ENCODE measurements at regions not wholly inside any gene's neighbourhood (a gene's known extent, or its start where the extent isn't known, plus 50 kb on each side); places are given as distances from the start of the nearest gene placed in this dataset.

DNA sequence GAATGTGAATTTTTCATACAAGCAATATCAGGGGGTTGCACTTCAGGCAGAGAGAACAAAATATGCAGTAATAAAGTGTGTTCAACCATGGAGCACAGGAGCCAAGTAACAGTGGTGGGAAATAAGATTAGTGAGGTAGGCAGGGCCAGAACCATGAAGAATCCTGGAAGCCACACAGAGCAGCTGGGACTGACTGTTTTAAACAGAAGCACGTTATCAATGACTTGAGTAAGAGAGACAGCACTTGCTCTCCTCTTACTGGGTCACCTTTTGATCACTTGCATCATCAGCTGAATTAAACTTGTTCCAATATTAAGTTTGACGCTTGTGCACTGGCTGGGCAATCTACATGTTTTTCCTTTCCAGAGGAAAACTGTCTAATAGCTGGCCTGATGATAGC, 238.5 kb downstream of the TBX18 start:
- Histone ChIP-seq H4K20me1 (ENCODE audit: insufficient read depth) (no peaks in the 10 kb centered on the region), H3K9me3 (no peaks in the 10 kb centered on the region), H3K4me1 (ENCODE audit: control insufficient read depth in 1 of 2, insufficient read depth in 2 of 2, low read depth in 1 of 2, low read length in 1 of 2) (0 out of 4 replicates have a peak, but pooled peaks cover 0 to 4% of the 10 kb centered on the region in 2 experiments), H3K4me2 (no peak overlapping the region), H3K79me2 (ENCODE audit: insufficient read depth) (no peaks in the 10 kb centered on the region), H3K9ac (no peak overlapping the region), H2AFZ (ENCODE audit: low read depth) (no peak overlapping the region), H3K27ac (ENCODE audit: low read depth in 2 of 2, low read length in 1 of 2) (no peak overlapping the region), H3K4me3 (ENCODE audit: low read depth in 2 of 2, low read length in 1 of 2) (no peak overlapping the region), H3K36me3 (replicated peaks in 1 of 2; ENCODE audit: control insufficient read depth in 1 of 2, insufficient read depth in 2 of 2, low read length in 1 of 2) (no peaks in the 10 kb centered on the region), H3F3A (replicated peaks; ENCODE audit: insufficient read depth) (no peaks in the 10 kb centered on the region), H3K27me3 (ENCODE audit: insufficient read depth) (no peaks in the 10 kb centered on the region), H3K9me2 (no peaks in the 10 kb centered on the region)
- ChIA-PET POLR2A (no interaction called here), CTCF (interaction anchor here (0.7 kb wide), 1 partner anchor 14 kb away, joined by 3 read pairs; no protein-coding TSS in a partner anchor)
- no peak for DNase-seq
- TF ChIP-seq, protein P1, sequence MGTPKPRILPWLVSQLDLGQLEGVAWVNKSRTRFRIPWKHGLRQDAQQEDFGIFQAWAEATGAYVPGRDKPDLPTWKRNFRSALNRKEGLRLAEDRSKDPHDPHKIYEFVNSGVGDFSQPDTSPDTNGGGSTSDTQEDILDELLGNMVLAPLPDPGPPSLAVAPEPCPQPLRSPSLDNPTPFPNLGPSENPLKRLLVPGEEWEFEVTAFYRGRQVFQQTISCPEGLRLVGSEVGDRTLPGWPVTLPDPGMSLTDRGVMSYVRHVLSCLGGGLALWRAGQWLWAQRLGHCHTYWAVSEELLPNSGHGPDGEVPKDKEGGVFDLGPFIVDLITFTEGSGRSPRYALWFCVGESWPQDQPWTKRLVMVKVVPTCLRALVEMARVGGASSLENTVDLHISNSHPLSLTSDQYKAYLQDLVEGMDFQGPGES (IDR thresholded peaks at IDR 0.05; ENCODE audit: low read depth, low read length), result no peak
- TF ChIP-seq FOXM1 (IDR thresholded peaks at IDR 0.05; ENCODE audit: low read depth) (no peak), ELF1 (IDR thresholded peaks at IDR 0.05) (no peak), GATA2 (CRISPR knock-in tag; IDR thresholded peaks at IDR 0.05) (no peak), EP300 (IDR thresholded peaks at IDR 0.05; ENCODE audit: borderline replicate concordance in 1 of 2, low read depth in 1 of 2, low read length in 1 of 2) (no peak), MXI1 (IDR thresholded peaks at IDR 0.05; ENCODE audit: low read depth, low read length) (no peak), FOSL2 (IDR thresholded peaks at IDR 0.05; ENCODE audit: borderline replicate concordance, low read depth) (no peak), RAD21 (IDR thresholded peaks at IDR 0.05; ENCODE audit: low read length) (no peak), EZH2phosphoT487 (IDR thresholded peaks at IDR 0.05; ENCODE audit: borderline replicate concordance, low read depth) (no peak)
- TF ChIP-seq, protein P2, sequence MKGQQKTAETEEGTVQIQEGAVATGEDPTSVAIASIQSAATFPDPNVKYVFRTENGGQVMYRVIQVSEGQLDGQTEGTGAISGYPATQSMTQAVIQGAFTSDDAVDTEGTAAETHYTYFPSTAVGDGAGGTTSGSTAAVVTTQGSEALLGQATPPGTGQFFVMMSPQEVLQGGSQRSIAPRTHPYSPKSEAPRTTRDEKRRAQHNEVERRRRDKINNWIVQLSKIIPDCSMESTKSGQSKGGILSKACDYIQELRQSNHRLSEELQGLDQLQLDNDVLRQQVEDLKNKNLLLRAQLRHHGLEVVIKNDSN (IDR thresholded peaks at IDR 0.05; ENCODE audit: borderline replicate concordance, low read depth), result no peak
- WGBS (ENCODE audit: low lambda C conversion rate), result 70% methylated on average over 2 of the region's 2 CpGs

DNA sequence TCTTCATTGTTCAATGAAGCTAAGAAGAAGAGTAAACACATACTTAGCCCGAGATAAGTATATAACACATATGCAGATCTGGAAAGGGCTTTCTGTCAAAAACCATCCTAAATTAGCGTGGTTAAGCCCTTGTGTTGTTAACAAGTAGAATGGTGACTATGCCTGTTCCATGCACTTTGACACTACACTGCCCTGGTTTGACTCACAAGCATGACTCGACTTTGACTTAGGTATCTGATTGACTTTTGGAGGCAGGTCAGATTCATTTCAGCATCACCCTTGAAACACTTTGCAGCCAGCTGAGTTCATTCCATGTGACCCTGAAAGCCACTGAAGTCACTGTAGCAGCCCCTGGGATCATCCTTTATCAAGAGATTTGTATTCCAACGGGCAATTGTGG, 239.8 kb downstream of the TBX18 start:
- CTCF ChIA-PET, result no interaction called here
- no peak overlapping the region for H2AFZ ChIP-seq (ENCODE audit: low read depth)
- no peaks in the 10 kb centered on the region for H3K9me2 ChIP-seq
- no peaks in the 10 kb centered on the region for H3K36me3 ChIP-seq (replicated peaks in 1 of 2; ENCODE audit: control insufficient read depth in 1 of 2, insufficient read depth in 2 of 2, low read length in 1 of 2)
- no peak for DNase-seq
- no peak overlapping the region for H3K4me3 ChIP-seq (ENCODE audit: low read depth in 2 of 2, low read length in 1 of 2)
- no peaks in the 10 kb centered on the region for H3K9me3 ChIP-seq
- H4K20me1 ChIP-seq (ENCODE audit: insufficient read depth), result no peaks in the 10 kb centered on the region
- POLR2A ChIA-PET, result no interaction called here
- H3K4me1 ChIP-seq (ENCODE audit: control insufficient read depth in 1 of 2, insufficient read depth in 2 of 2, low read depth in 1 of 2, low read length in 1 of 2), result 0 out of 4 replicates have a peak, but pooled peaks cover 0 to 4% of the 10 kb centered on the region in 2 experiments
- H3K27ac ChIP-seq (ENCODE audit: low read depth in 2 of 2, low read length in 1 of 2), result no peak overlapping the region
- no peak overlapping the region for H3K4me2 ChIP-seq
- H3K9ac ChIP-seq, result no peak overlapping the region
- no peaks in the 10 kb centered on the region for H3K27me3 ChIP-seq (ENCODE audit: insufficient read depth)
- no peaks in the 10 kb centered on the region for H3K79me2 ChIP-seq (ENCODE audit: insufficient read depth)
- 52% methylated on average over 4 of the region's 4 CpGs for WGBS (ENCODE audit: low lambda C conversion rate)
- no peaks in the 10 kb centered on the region for H3F3A ChIP-seq (replicated peaks; ENCODE audit: insufficient read depth)
- no peak for TF ChIP-seq RXRA (IDR thresholded peaks at IDR 0.05; ENCODE audit: borderline replicate concordance, low read depth)
- TF ChIP-seq JUND (IDR thresholded peaks at IDR 0.05), result no peak
- TF ChIP-seq TCF12 (IDR thresholded peaks at IDR 0.05), result peak; percentile 23; the same call in 1 of the 2 replicates
- TF ChIP-seq FOSL2 (IDR thresholded peaks at IDR 0.05; ENCODE audit: borderline replicate concordance, low read depth), result no peak
- TF ChIP-seq POLR2AphosphoS5 (IDR thresholded peaks at IDR 0.05; ENCODE audit: low read depth, low read length), result no peak
- TF ChIP-seq CHD2 (IDR thresholded peaks at IDR 0.05; ENCODE audit: low read length, partially characterized antibody), result no peak
- TF ChIP-seq, protein P2 (IDR thresholded peaks at IDR 0.05; ENCODE audit: borderline replicate concordance, low read depth), result no peak
- TF ChIP-seq YY1 (IDR thresholded peaks at IDR 0.05; ENCODE audit: low read depth), result no peak
- TF ChIP-seq MEF2A (IDR thresholded peaks at IDR 0.05; ENCODE audit: borderline replicate concordance, low read depth), result no peak
- TF ChIP-seq, protein P3, sequence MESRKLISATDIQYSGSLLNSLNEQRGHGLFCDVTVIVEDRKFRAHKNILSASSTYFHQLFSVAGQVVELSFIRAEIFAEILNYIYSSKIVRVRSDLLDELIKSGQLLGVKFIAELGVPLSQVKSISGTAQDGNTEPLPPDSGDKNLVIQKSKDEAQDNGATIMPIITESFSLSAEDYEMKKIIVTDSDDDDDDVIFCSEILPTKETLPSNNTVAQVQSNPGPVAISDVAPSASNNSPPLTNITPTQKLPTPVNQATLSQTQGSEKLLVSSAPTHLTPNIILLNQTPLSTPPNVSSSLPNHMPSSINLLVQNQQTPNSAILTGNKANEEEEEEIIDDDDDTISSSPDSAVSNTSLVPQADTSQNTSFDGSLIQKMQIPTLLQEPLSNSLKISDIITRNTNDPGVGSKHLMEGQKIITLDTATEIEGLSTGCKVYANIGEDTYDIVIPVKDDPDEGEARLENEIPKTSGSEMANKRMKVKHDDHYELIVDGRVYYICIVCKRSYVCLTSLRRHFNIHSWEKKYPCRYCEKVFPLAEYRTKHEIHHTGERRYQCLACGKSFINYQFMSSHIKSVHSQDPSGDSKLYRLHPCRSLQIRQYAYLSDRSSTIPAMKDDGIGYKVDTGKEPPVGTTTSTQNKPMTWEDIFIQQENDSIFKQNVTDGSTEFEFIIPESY (IDR thresholded peaks at IDR 0.05; ENCODE audit: borderline replicate concordance, low read depth), result no peak
- TF ChIP-seq, protein P4, sequence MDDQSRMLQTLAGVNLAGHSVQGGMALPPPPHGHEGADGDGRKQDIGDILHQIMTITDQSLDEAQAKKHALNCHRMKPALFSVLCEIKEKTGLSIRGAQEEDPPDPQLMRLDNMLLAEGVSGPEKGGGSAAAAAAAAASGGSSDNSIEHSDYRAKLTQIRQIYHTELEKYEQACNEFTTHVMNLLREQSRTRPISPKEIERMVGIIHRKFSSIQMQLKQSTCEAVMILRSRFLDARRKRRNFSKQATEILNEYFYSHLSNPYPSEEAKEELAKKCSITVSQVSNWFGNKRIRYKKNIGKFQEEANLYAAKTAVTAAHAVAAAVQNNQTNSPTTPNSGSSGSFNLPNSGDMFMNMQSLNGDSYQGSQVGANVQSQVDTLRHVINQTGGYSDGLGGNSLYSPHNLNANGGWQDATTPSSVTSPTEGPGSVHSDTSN (IDR thresholded peaks at IDR 0.05), result peak; percentile 22; the same call in 1 of the 2 replicates
- TF ChIP-seq, protein P5, sequence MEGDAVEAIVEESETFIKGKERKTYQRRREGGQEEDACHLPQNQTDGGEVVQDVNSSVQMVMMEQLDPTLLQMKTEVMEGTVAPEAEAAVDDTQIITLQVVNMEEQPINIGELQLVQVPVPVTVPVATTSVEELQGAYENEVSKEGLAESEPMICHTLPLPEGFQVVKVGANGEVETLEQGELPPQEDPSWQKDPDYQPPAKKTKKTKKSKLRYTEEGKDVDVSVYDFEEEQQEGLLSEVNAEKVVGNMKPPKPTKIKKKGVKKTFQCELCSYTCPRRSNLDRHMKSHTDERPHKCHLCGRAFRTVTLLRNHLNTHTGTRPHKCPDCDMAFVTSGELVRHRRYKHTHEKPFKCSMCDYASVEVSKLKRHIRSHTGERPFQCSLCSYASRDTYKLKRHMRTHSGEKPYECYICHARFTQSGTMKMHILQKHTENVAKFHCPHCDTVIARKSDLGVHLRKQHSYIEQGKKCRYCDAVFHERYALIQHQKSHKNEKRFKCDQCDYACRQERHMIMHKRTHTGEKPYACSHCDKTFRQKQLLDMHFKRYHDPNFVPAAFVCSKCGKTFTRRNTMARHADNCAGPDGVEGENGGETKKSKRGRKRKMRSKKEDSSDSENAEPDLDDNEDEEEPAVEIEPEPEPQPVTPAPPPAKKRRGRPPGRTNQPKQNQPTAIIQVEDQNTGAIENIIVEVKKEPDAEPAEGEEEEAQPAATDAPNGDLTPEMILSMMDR (IDR thresholded peaks at IDR 0.05), result no peak
- no peak for TF ChIP-seq ELF1 (IDR thresholded peaks at IDR 0.05)
